Psoas muscle (tissue), 7 donors: ENCODE measurements at regions not wholly inside any gene's neighbourhood (a gene's known extent, or its start where the extent isn't known, plus 50 kb on each side); places are given as distances from the start of the nearest gene placed in this dataset.
A peak's percentile ranks its signal among the peaks of the same experiment; 100 is the strongest.
"Not testable (repeated sequence)": the region's sequence is repeated elsewhere in the genome, so short reads cannot be mapped to it uniquely, and the experiment has no call there.

Experiments used
- ATAC-seq, 4 donors: fragments of 200-7000 bp; cut with Tn5 transposase; one replicate each; pipeline ENCODE4 v1.9.1; 2020; ENCODE audit warnings: moderate library complexity in 3 of 4, mild to moderate bottlenecking in 2 of 4
- DNase-seq, 2 donors: peaks; one replicate each; pipeline ENCODE4 v3.0.0-alpha.2; 2020
- H3K27ac ChIP-seq: fragments of 200-600 bp; one replicate; pipeline ENCODE4 v1.8.0; 2022
- H3K27me3 ChIP-seq, 3 donors: fragments of 200-600 bp in 1 of 3; one replicate each; pipeline versions ENCODE4 v1.6.1 to v1.8.0; 2013 to 2022; ENCODE audit warnings: low read length in 2 of 3, mild to moderate bottlenecking in 2 of 3, moderate library complexity in 1 of 3; ENCODE audit not compliant: insufficient read depth in 3 of 3
- H3K36me3 ChIP-seq, 2 donors: fragments of 200-600 bp in 1 of 2; one replicate each; pipeline versions ENCODE4 v1.6.1 to v1.8.0; 2013 to 2022; ENCODE audit warnings: low read depth in 1 of 2, mild to moderate bottlenecking in 1 of 2, moderate library complexity in 1 of 2; ENCODE audit not compliant: insufficient read depth in 1 of 2
- H3K4me1 ChIP-seq: fragments of 200-600 bp; one replicate; pipeline ENCODE4 v1.8.0; 2022
- H3K4me3 ChIP-seq: fragments of 200-600 bp; one replicate; pipeline ENCODE4 v1.8.0; 2022; ENCODE audit warnings: mild to moderate bottlenecking
- H3K9me3 ChIP-seq: fragments of 200-600 bp; one replicate; pipeline ENCODE4 v1.8.0; 2022
- WGBS, 3 donors: extraction: QIAGEN DNeasy Blood & Tissue Kit; methylation state at CpG; one replicate each; pipeline versions ENCODE4 v1.1.6 to v1.1.7; 2013; 5-methylcytosine and 5-hydroxymethylcytosine counted together
- intact Hi-C, 2 donors: fragments of 100-400 bp; cut with DNase I; formaldehyde crosslinking; loops; one replicate each; pipeline versions ENCODE4 v1.11.0 to v1.14.2; 2022
- TF ChIP-seq, protein P1 (sequence below): fragments of 200-600 bp; IDR thresholded peaks from one replicate; pipeline ENCODE4 v1.8.0; 2022; ENCODE audit warnings: antibody characterized with exemption
- donor health status: healthy with polysubstance abuse.
- donor health status: DM: no; HTN: no; CAD: no; lungs with moderate emphysema.
- donor health status: Bipolar disorder and iron deficiency.
- donor health status: healthy.
- donor health status: DM: yes; HTN: yes; CAD: no.
- donor health status: DM: no; HTN: no; CAD: no.
- donor health status: DM: yes; HTN: yes; CAD: no.

DNA sequence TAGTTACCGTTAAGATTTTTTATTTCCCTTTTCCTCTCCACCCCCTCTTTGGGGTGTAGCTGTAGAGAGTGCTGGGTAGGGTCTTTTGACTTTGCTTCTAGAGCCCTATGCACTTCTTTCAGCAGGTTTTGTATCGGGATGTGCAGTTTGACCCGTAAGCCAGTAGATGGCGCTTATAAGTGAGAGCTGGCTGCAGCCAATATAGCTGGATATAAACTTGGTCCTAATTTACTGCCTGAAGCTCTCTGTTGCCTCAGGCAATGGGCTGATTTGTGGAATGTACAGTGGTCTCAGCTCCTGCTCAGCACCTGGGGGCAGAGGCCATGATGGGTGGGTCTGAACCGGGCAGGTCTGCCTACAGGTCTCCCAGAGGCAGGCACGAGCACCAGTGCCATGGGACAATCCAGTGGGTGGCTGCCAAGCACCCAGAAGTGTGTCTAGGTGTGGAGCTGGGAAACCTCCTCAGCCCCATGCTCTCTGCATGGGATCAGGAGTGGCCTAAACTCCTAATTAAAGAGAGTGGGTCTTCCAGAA is 146.5 kb downstream of the SPANXN1 start:
- no peaks in the 10 kb centered on the region for H3K27me3 ChIP-seq
- H3K27ac ChIP-seq = no peak overlapping the region
- ATAC-seq (no peak), DNase-seq (no peak)
- H3K4me3 ChIP-seq = no peak overlapping the region
- intact Hi-C loops = no loop called here
- H3K36me3 ChIP-seq = no peaks in the 10 kb centered on the region
- H3K9me3 ChIP-seq = no peaks in the 10 kb centered on the region
- TF ChIP-seq, protein P1, sequence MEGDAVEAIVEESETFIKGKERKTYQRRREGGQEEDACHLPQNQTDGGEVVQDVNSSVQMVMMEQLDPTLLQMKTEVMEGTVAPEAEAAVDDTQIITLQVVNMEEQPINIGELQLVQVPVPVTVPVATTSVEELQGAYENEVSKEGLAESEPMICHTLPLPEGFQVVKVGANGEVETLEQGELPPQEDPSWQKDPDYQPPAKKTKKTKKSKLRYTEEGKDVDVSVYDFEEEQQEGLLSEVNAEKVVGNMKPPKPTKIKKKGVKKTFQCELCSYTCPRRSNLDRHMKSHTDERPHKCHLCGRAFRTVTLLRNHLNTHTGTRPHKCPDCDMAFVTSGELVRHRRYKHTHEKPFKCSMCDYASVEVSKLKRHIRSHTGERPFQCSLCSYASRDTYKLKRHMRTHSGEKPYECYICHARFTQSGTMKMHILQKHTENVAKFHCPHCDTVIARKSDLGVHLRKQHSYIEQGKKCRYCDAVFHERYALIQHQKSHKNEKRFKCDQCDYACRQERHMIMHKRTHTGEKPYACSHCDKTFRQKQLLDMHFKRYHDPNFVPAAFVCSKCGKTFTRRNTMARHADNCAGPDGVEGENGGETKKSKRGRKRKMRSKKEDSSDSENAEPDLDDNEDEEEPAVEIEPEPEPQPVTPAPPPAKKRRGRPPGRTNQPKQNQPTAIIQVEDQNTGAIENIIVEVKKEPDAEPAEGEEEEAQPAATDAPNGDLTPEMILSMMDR = no peak
- no peaks in the 10 kb centered on the region for H3K4me1 ChIP-seq
- 20 to 27% (median 25%) methylated on average over 6 of the region's 6 CpGs for WGBS, 3 donors

DNA sequence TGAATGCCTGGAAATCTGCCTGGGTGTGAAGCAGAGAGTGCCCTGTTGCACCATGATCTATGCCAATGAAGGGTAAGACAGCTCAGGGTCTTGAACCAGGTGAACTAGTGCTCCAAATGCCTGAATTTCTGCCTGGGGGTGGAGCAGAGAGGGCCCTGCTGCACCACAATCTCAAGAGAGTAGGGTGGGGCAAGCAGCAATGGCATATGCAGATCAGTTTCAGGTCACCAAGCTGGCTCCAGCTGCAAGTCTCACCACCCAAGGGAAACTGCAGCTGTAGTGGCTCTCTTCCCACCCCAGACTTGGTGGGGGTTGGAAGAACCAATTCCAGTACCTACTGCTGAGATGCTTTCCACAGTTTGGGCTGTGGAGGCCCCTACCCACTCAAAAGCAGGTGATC is 147.0 kb downstream of the SPANXN1 start:
- TF ChIP-seq, protein P1 = no peak
- Histone ChIP-seq H3K4me3 (no peak overlapping the region), H3K27me3 (no peaks in the 10 kb centered on the region), H3K4me1 (no peaks in the 10 kb centered on the region), H3K9me3 (no peaks in the 10 kb centered on the region), H3K36me3 (no peaks in the 10 kb centered on the region), H3K27ac (no peak overlapping the region)
- no peak for ATAC-seq
- intact Hi-C loops = no loop called here
- no peak for DNase-seq

DNA sequence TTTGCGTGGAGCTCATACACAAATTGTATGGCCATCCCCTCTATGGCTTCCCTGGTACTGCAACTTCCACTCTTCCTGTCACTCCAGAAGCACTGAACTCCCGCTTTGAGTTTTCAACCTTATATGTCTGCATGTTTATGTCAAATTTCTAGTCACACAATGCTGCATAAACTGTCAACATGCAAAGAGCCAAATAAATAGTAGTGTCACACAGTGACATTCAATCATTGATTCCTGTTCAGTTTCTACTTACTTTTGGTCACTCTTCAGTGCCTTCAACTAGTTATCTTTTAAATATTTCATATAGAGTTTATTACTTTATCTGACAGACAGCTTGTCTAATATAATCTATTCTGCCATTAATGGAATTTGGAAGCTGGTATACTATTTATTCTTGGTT is 149.3 kb downstream of the SPANXN1 start:
- no peak for ATAC-seq
- Histone ChIP-seq H3K36me3 (no peaks in the 10 kb centered on the region), H3K4me1 (no peaks in the 10 kb centered on the region), H3K9me3 (no peaks in the 10 kb centered on the region), H3K27ac (no peak overlapping the region), H3K4me3 (no peak overlapping the region), H3K27me3 (no peaks in the 10 kb centered on the region)
- intact Hi-C loops = no loop called here
- TF ChIP-seq, protein P1 = no peak
- DNase-seq = no peak
- 80 to 91% (median 88%) methylated on average over 2 of the region's 2 CpGs for WGBS, 3 donors

DNA sequence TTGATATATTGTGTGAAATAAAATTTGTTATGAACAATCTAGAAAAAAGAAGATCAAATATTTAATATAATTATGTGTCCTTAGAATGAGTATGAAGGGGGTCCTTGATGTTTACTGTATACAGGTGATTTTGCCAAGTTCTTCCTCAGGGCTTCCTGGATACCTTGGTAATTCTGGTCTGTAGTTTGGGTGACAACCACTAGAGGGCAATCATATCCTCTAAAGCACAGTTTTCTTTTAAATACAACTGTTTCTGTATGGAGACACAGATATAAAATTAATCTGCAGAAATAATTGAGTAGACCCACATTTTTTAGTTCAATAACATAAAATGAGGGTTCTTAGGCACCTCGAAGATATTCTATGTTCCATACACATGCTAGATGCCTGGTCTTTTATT is 157.7 kb downstream of the SPANXN1 start:
- 0% methylated on average over 1 of the region's 1 CpG for WGBS, 3 donors
- Histone ChIP-seq H3K4me3 (no peak overlapping the region), H3K9me3 (no peaks in the 10 kb centered on the region), H3K4me1 (no peaks in the 10 kb centered on the region), H3K27ac (no peak overlapping the region), H3K27me3 (no peaks in the 10 kb centered on the region), H3K36me3 (no peaks in the 10 kb centered on the region)
- intact Hi-C loops = no loop called here
- DNase-seq (no peak), ATAC-seq (no peak)
- TF ChIP-seq, protein P1 = peak; percentile 48

DNA sequence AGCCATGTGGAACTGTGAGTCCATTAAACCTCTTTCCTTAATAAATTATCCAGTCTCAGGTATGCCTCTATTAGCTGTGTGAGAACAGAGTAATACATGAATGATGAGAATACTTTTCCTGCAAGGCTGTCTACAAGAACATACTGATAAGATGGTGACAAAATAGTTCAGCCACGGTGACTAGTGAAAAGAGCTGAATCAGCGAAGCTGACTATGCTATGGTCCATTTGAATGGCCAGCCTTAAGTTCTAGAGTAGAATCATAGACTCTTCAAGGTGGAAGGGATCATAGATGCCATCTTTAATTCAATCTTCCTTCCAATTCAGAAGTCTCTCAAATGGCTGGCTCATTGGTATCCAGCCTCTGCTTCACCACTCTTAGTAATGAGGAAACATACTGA is 163.3 kb downstream of the SPANXN1 start:
- no peak overlapping the region for H3K4me3 ChIP-seq
- TF ChIP-seq, protein P1 = no peak
- intact Hi-C loops = no loop called here
- ATAC-seq = no peak
- H3K9me3 ChIP-seq = no peaks in the 10 kb centered on the region
- 59 to 83% (median 82%) methylated on average over 2 of the region's 2 CpGs for WGBS, 3 donors
- no peak for DNase-seq
- H3K27ac ChIP-seq = no peak overlapping the region
- H3K27me3 ChIP-seq = no peaks in the 10 kb centered on the region
- H3K36me3 ChIP-seq = no peaks in the 10 kb centered on the region
- H3K4me1 ChIP-seq = no peaks in the 10 kb centered on the region

DNA sequence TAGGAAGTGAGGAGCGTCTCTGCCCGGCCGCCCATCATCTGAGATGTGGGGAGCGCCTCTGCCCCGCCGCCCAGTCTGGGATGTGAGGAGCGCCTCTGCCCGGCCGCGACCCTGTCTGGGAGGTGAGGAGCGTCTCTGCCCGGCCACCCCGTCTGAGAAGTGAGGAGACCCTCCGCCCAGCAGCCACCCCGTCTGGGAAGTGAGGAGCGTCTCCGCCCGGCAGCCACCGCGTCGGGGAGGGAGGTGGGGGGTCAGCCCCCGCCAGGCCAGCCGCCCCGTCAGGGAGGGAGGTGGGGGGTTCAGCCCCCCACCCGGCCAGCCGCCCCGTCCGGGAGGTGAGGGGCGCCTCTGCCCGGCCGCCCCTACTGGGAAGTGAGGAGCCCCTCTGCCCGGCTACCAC is 188.9 kb downstream of the SPANXN1 start:
- H3K27me3 ChIP-seq, intact Hi-C loops, H3K4me1 ChIP-seq, H3K9me3 ChIP-seq, H3K27ac ChIP-seq, DNase-seq, ATAC-seq, H3K4me3 ChIP-seq, H3K36me3 ChIP-seq: not testable (repeated sequence)
- WGBS, 3 donors = 93 to 100% (median 96%) methylated on average over 2 to 30 of the region's 32 CpGs
